ENCODE measurements at regions not wholly inside any gene's neighbourhood (a gene's known extent, or its start where the extent isn't known, plus 50 kb on each side); places are given as distances from the start of the nearest gene placed in this dataset.
A peak's percentile ranks its signal among the peaks of the same experiment; 100 is the strongest.

- TF ChIP-seq, protein P1, sequence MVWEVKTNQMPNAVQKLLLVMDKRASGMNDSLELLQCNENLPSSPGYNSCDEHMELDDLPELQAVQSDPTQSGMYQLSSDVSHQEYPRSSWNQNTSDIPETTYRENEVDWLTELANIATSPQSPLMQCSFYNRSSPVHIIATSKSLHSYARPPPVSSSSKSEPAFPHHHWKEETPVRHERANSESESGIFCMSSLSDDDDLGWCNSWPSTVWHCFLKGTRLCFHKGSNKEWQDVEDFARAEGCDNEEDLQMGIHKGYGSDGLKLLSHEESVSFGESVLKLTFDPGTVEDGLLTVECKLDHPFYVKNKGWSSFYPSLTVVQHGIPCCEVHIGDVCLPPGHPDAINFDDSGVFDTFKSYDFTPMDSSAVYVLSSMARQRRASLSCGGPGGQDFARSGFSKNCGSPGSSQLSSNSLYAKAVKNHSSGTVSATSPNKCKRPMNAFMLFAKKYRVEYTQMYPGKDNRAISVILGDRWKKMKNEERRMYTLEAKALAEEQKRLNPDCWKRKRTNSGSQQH (CRISPR knock-in tag; IDR thresholded peaks at IDR 0.05; ENCODE audit: low read depth): no peak
- no peak for TF ChIP-seq CERS6 (CRISPR knock-in tag; IDR thresholded peaks at IDR 0.05)
- no peak for TF ChIP-seq ZNF441 (CRISPR knock-in tag; IDR thresholded peaks at IDR 0.05; ENCODE audit: borderline replicate concordance)
These were observed 123.2 kb upstream of the LNX1 start (continued) for GRCh38 chr4:53714236-53715140.

DNA sequence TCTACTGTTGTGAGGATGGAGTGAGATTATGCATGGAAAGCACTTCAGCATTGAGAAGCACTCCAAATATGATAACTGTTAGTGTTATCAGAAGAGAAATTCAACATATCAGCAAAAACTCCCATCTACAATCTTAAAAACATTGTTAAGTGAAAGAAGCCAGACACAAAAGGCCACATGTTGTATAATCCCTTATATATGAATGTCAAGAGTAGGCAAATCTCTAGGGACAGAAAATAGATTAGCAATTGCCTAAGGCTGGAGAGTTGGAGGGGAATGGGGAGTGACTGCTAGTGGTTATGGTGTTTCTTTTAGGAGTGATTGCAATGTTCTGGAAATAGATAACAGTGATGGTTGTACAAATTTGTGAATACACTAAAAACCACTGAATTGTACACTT, 122.5 kb upstream of the LNX1 start:
- in situ Hi-C loops (cut with HindIII; ENCODE audit: extremely low pct_ligation_motif_present, low pct_unique_long_range_greater_than_20kb): no loop called here
- H4K20me1 ChIP-seq (ENCODE audit: insufficient read depth, low read length): no peaks in the 10 kb centered on the region
- ATAC-seq (no peak), DNase-seq (ENCODE audit: low spot score) (no peak), FAIRE-seq (no peak)
- H3K4me1 ChIP-seq (ENCODE audit: insufficient read depth, low read length): no peaks in the 10 kb centered on the region
- no peak for TF ChIP-seq TOPORS (CRISPR knock-in tag; IDR thresholded peaks at IDR 0.05)
- TF ChIP-seq MAFF (IDR thresholded peaks at IDR 0.05; ENCODE audit: low read depth, low read length): 0 out of 2 replicates have a peak, but pooled peaks have one; percentile 2
- no peak for TF ChIP-seq PHF8 (CRISPR knock-in tag; IDR thresholded peaks at IDR 0.05)
- no peak for TF ChIP-seq ZUFSP (CRISPR knock-in tag; IDR thresholded peaks at IDR 0.05; ENCODE audit: borderline replicate concordance)
- TF ChIP-seq ZKSCAN8 (CRISPR knock-in tag; IDR thresholded peaks at IDR 0.05; ENCODE audit: borderline replicate concordance): no peak
- H3K36me3 ChIP-seq (replicated peaks in 1 of 2; ENCODE audit: control insufficient read depth in 1 of 2, insufficient read depth in 2 of 2, low read length in 2 of 2): no peaks in the 10 kb centered on the region
- H3K4me3 ChIP-seq (replicated peaks in 1 of 3; ENCODE audit: insufficient read depth in 1 of 3, low read depth in 2 of 3, low read length in 3 of 3): no peak overlapping the region
- no peaks in the 10 kb centered on the region for H3K9me3 ChIP-seq (ENCODE audit: low read length)
- H3K27me3 ChIP-seq (ENCODE audit: control insufficient read depth in 1 of 2, insufficient read depth in 2 of 2, low read length in 2 of 2): peaks cover 0 to 6% of the 10 kb centered on the region in 2 experiments; a peak in 1 of 5 replicates
- no peak overlapping the region for H3K9ac ChIP-seq (ENCODE audit: insufficient read depth, low read depth, low read length)
- H3K27ac ChIP-seq (ENCODE audit: extremely low read length, insufficient read depth, low read length): no peak overlapping the region
- no TSS peak for BruUV-seq (replicated peaks)
- POLR2A ChIA-PET: no interaction called here
- H2AFZ ChIP-seq (ENCODE audit: low read length): no peak overlapping the region
- CTCF ChIA-PET (ENCODE audit: low intra/inter-chr PET ratio, low total read pairs): no interaction called here
- intact Hi-C loops (cut with micrococcal nuclease; ENCODE audit: unreplicated experiment): no loop called here
- H3K4me2 ChIP-seq (ENCODE audit: low read depth, low read length): no peak overlapping the region
- H3K79me2 ChIP-seq (ENCODE audit: insufficient read depth, low read length): no peaks in the 10 kb centered on the region
